ENCODE measurements at regions not wholly inside any gene's neighbourhood (a gene's known extent, or its start where the extent isn't known, plus 50 kb on each side); places are given as distances from the start of the nearest gene placed in this dataset.
A peak's percentile ranks its signal among the peaks of the same experiment; 100 is the strongest.

GRCh38 chr4:103996064-103996463 lies 276.3 kb upstream of the TACR3 start:
- TF ChIP-seq SNAI2 (CRISPR knock-in tag; IDR thresholded peaks at IDR 0.05) = no peak
- TF ChIP-seq, protein P1, sequence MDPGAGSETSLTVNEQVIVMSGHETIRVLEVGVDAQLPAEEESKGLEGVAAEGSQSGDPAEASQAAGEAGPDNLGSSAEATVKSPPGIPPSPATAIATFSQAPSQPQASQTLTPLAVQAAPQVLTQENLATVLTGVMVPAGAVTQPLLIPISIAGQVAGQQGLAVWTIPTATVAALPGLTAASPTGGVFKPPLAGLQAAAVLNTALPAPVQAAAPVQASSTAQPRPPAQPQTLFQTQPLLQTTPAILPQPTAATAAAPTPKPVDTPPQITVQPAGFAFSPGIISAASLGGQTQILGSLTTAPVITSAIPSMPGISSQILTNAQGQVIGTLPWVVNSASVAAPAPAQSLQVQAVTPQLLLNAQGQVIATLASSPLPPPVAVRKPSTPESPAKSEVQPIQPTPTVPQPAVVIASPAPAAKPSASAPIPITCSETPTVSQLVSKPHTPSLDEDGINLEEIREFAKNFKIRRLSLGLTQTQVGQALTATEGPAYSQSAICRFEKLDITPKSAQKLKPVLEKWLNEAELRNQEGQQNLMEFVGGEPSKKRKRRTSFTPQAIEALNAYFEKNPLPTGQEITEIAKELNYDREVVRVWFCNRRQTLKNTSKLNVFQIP (CRISPR knock-in tag; IDR thresholded peaks at IDR 0.05; ENCODE audit: borderline replicate concordance, low read depth) = no peak
- TF ChIP-seq ZFP3 (CRISPR knock-in tag; IDR thresholded peaks at IDR 0.05) = no peak
- TF ChIP-seq ZFP30 (CRISPR knock-in tag; IDR thresholded peaks at IDR 0.05) = no peak
- no peak for TF ChIP-seq ZNF70 (CRISPR knock-in tag; IDR thresholded peaks at IDR 0.05)
- TF ChIP-seq ZNF8 (CRISPR knock-in tag; IDR thresholded peaks at IDR 0.05) = no peak
- no peak for TF ChIP-seq OSR1 (CRISPR knock-in tag; IDR thresholded peaks at IDR 0.05)
- TF ChIP-seq GLIS3 (CRISPR knock-in tag; IDR thresholded peaks at IDR 0.05) = no peak
- TF ChIP-seq, protein P2, sequence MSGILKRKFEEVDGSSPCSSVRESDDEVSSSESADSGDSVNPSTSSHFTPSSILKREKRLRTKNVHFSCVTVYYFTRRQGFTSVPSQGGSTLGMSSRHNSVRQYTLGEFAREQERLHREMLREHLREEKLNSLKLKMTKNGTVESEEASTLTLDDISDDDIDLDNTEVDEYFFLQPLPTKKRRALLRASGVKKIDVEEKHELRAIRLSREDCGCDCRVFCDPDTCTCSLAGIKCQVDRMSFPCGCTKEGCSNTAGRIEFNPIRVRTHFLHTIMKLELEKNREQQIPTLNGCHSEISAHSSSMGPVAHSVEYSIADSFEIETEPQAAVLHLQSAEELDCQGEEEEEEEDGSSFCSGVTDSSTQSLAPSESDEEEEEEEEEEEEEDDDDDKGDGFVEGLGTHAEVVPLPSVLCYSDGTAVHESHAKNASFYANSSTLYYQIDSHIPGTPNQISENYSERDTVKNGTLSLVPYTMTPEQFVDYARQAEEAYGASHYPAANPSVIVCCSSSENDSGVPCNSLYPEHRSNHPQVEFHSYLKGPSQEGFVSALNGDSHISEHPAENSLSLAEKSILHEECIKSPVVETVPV (CRISPR knock-in tag; IDR thresholded peaks at IDR 0.05) = no peak
- no peak for TF ChIP-seq PATZ1 (CRISPR knock-in tag; IDR thresholded peaks at IDR 0.05; ENCODE audit: borderline replicate concordance)
- no peak for TF ChIP-seq RARB (CRISPR knock-in tag; IDR thresholded peaks at IDR 0.05)
- no peak for TF ChIP-seq TCF4 (CRISPR knock-in tag; IDR thresholded peaks at IDR 0.05; ENCODE audit: borderline replicate concordance)
- peak; percentile 84 for ATAC-seq

GRCh38 chr4:103994059-103994458 lies 274.3 kb upstream of the TACR3 start:
- ATAC-seq = no peak
- no peak for TF ChIP-seq OSR1 (CRISPR knock-in tag; IDR thresholded peaks at IDR 0.05)
- no peak for TF ChIP-seq BACH2 (CRISPR knock-in tag; IDR thresholded peaks at IDR 0.05; ENCODE audit: borderline replicate concordance)
- TF ChIP-seq ZFP3 (CRISPR knock-in tag; IDR thresholded peaks at IDR 0.05) = no peak
- no peak for TF ChIP-seq ISL1 (CRISPR knock-in tag; IDR thresholded peaks at IDR 0.05)
- no peak for TF ChIP-seq TCF4 (CRISPR knock-in tag; IDR thresholded peaks at IDR 0.05; ENCODE audit: borderline replicate concordance)
- TF ChIP-seq RARB (CRISPR knock-in tag; IDR thresholded peaks at IDR 0.05) = no peak
- no peak for TF ChIP-seq ESRRG (CRISPR knock-in tag; IDR thresholded peaks at IDR 0.05)
- no peak for TF ChIP-seq PATZ1 (CRISPR knock-in tag; IDR thresholded peaks at IDR 0.05; ENCODE audit: borderline replicate concordance)
- no peak for TF ChIP-seq ZFP30 (CRISPR knock-in tag; IDR thresholded peaks at IDR 0.05)
- TF ChIP-seq ZNF70 (CRISPR knock-in tag; IDR thresholded peaks at IDR 0.05) = no peak
- TF ChIP-seq CSDC2 (CRISPR knock-in tag; IDR thresholded peaks at IDR 0.05) = no peak
- TF ChIP-seq, protein P2 (CRISPR knock-in tag; IDR thresholded peaks at IDR 0.05) = no peak
- no peak for TF ChIP-seq SNAI2 (CRISPR knock-in tag; IDR thresholded peaks at IDR 0.05)

GRCh38 chr4:103982454-103982853 lies 262.7 kb upstream of the TACR3 start:
- no peak for TF ChIP-seq OSR1 (CRISPR knock-in tag; IDR thresholded peaks at IDR 0.05)
- TF ChIP-seq, protein P3, sequence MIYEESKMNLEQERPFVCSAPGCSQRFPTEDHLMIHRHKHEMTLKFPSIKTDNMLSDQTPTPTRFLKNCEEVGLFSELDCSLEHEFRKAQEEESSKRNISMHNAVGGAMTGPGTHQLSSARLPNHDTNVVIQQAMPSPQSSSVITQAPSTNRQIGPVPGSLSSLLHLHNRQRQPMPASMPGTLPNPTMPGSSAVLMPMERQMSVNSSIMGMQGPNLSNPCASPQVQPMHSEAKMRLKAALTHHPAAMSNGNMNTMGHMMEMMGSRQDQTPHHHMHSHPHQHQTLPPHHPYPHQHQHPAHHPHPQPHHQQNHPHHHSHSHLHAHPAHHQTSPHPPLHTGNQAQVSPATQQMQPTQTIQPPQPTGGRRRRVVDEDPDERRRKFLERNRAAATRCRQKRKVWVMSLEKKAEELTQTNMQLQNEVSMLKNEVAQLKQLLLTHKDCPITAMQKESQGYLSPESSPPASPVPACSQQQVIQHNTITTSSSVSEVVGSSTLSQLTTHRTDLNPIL (CRISPR knock-in tag; IDR thresholded peaks at IDR 0.05; ENCODE audit: low read depth) = no peak
- no peak for TF ChIP-seq ZFP3 (CRISPR knock-in tag; IDR thresholded peaks at IDR 0.05)
- TF ChIP-seq ZNF8 (CRISPR knock-in tag; IDR thresholded peaks at IDR 0.05) = no peak
- no peak for TF ChIP-seq PPARA (CRISPR knock-in tag; IDR thresholded peaks at IDR 0.05; ENCODE audit: borderline replicate concordance)
- no peak for TF ChIP-seq RARB (CRISPR knock-in tag; IDR thresholded peaks at IDR 0.05)
- TF ChIP-seq, protein P2 (CRISPR knock-in tag; IDR thresholded peaks at IDR 0.05) = no peak
- TF ChIP-seq ISL1 (CRISPR knock-in tag; IDR thresholded peaks at IDR 0.05) = no peak
- no peak for TF ChIP-seq ZFP30 (CRISPR knock-in tag; IDR thresholded peaks at IDR 0.05)
- TF ChIP-seq TOX (CRISPR knock-in tag; IDR thresholded peaks at IDR 0.05; ENCODE audit: borderline replicate concordance) = no peak
- TF ChIP-seq ESRRG (CRISPR knock-in tag; IDR thresholded peaks at IDR 0.05) = no peak
- no peak for TF ChIP-seq SNAI2 (CRISPR knock-in tag; IDR thresholded peaks at IDR 0.05)
- TF ChIP-seq, protein P1 (CRISPR knock-in tag; IDR thresholded peaks at IDR 0.05; ENCODE audit: borderline replicate concordance, low read depth) = no peak
- TF ChIP-seq BACH2 (CRISPR knock-in tag; IDR thresholded peaks at IDR 0.05; ENCODE audit: borderline replicate concordance) = no peak
- TF ChIP-seq GLIS3 (CRISPR knock-in tag; IDR thresholded peaks at IDR 0.05) = no peak
- no peak for TF ChIP-seq TCF4 (CRISPR knock-in tag; IDR thresholded peaks at IDR 0.05; ENCODE audit: borderline replicate concordance)
- no peak for TF ChIP-seq ARNTL (CRISPR knock-in tag; IDR thresholded peaks at IDR 0.05; ENCODE audit: borderline replicate concordance, low read depth)
- TF ChIP-seq ZNF565 (CRISPR knock-in tag; conservative IDR thresholded peaks at IDR 0.05; ENCODE audit: low read depth) = no peak
- TF ChIP-seq CSDC2 (CRISPR knock-in tag; IDR thresholded peaks at IDR 0.05) = no peak
- TF ChIP-seq ZC3H10 (CRISPR knock-in tag; IDR thresholded peaks at IDR 0.05) = no peak
- ATAC-seq = no peak

Measured in SK-N-SH treated with all-trans-retinoic acid at 6 μM for 48 hours (cell line).